ENCODE measurements at regions not wholly inside any gene's neighbourhood (a gene's known extent, or its start where the extent isn't known, plus 50 kb on each side); places are given as distances from the start of the nearest gene placed in this dataset.
"Not testable (repeated sequence)": the region's sequence is repeated elsewhere in the genome, so short reads cannot be mapped to it uniquely, and the experiment has no call there.

DNA sequence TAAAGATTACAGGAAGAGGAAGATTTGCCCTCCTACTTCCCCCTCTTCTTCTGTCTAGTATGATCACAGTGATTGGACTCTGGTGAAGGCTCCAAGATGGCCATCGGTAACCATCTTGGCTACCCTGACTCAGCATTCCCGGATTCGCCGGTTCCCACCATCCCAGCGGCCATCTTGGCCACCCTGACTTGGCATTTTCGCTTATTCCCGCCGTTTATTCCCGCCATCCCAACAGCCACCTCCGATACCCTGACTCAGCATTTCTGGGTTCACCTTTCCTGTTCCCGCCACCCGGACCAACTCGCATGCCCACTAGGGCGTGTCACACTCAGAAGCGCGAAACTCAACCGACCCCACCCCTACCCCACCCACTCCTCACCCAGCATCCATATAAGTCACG, 95.4 kb upstream of the GRIN2A start:
- TF ChIP-seq NFRKB (IDR thresholded peaks at IDR 0.05) (no peak), CTBP1 (IDR thresholded peaks at IDR 0.05; ENCODE audit: borderline replicate concordance) (no peak), SP1 (IDR thresholded peaks at IDR 0.05) (no peak), HDGF (IDR thresholded peaks at IDR 0.05; ENCODE audit: borderline replicate concordance) (no peak)
- ChIA-PET POLR2A (no interaction called here), CTCF (interaction anchor here (0.7 kb wide), 1 partner anchor 260 kb away, joined by 4 read pairs; no protein-coding TSS in a partner anchor)
- DNase-seq (ENCODE audit: extremely low spot score) = no peak

DNA sequence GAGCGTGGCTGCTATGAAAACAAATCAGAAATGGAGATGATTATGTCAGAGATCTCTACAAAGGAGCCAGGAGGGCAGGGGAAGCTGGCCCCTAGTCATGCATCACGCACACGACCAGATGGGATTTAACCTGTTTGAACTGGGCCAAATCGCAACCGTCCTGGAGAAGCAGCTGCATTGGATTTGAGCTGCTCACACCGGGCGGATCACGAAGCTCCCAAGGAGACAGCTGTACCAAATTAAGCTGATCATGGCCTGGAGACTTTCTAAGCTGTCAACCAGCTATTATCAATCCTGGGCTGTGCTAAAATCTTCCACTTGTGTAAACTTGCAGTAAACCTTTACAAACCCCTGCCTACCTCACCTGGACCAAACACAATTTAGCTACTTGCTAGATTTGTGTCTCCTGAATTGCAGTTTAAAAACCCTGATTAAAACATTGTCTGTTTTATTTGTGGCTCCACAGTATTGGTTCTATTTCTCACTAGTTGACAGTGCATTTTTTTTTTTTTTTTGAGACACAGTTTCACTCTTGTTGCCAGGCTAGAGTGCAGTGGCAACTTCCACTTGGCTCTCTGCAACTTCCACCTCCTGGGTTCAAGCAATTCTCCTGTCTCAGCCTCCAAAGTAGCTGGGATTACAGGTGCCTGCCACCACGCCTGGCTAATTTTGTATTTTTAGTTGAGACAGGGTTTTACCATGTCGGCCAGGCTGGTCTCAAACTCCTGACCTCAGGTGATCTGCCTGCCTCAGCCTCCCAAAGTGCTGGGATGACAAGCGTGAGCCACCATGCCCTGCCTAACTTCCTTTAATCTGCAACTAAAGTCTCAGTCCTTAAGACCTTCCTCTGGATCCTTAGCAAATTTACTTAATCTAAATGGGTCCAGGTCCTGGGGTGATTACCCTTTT, 98.3 kb upstream of the GRIN2A start:
- ChIA-PET CTCF (no interaction called here), POLR2A (no interaction called here)
- TF ChIP-seq SP1 (IDR thresholded peaks at IDR 0.05) (no peak), NFRKB (IDR thresholded peaks at IDR 0.05) (no peak), CTBP1 (IDR thresholded peaks at IDR 0.05; ENCODE audit: borderline replicate concordance) (no peak), FOXM1 (IDR thresholded peaks at IDR 0.05; ENCODE audit: borderline replicate concordance) (no peak), ZNF384 (IDR thresholded peaks at IDR 0.05) (no peak), SUZ12 (IDR thresholded peaks at IDR 0.05) (no peak), ELF4 (IDR thresholded peaks at IDR 0.05) (no peak), ARNT (IDR thresholded peaks at IDR 0.05) (no peak), LEF1 (IDR thresholded peaks at IDR 0.05; ENCODE audit: borderline replicate concordance) (no peak), HDGF (IDR thresholded peaks at IDR 0.05; ENCODE audit: borderline replicate concordance) (no peak), TARDBP (IDR thresholded peaks at IDR 0.05) (no peak), BHLHE40 (IDR thresholded peaks at IDR 0.05; ENCODE audit: borderline replicate concordance) (no peak), FOXA1 (IDR thresholded peaks at IDR 0.05) (no peak), FOXK2 (IDR thresholded peaks at IDR 0.05) (no peak), L3MBTL2 (conservative IDR thresholded peaks at IDR 0.05) (no peak)
- TF ChIP-seq, protein P1, sequence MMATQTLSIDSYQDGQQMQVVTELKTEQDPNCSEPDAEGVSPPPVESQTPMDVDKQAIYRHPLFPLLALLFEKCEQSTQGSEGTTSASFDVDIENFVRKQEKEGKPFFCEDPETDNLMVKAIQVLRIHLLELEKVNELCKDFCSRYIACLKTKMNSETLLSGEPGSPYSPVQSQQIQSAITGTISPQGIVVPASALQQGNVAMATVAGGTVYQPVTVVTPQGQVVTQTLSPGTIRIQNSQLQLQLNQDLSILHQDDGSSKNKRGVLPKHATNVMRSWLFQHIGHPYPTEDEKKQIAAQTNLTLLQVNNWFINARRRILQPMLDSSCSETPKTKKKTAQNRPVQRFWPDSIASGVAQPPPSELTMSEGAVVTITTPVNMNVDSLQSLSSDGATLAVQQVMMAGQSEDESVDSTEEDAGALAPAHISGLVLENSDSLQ (IDR thresholded peaks at IDR 0.05) = no peak
- DNase-seq (ENCODE audit: extremely low spot score) = no peak

- ChIA-PET POLR2A (no interaction called here), CTCF (interaction anchor here (1.3 kb wide), 1 partner anchor 232 kb away, joined by 4 read pairs; no protein-coding TSS in a partner anchor)
- TF ChIP-seq TARDBP (IDR thresholded peaks at IDR 0.05) (no peak), CTBP1 (IDR thresholded peaks at IDR 0.05; ENCODE audit: borderline replicate concordance) (no peak), HDGF (IDR thresholded peaks at IDR 0.05; ENCODE audit: borderline replicate concordance) (no peak), SUZ12 (IDR thresholded peaks at IDR 0.05) (no peak), NFRKB (IDR thresholded peaks at IDR 0.05) (no peak), FOXA1 (IDR thresholded peaks at IDR 0.05) (no peak), FOXK2 (IDR thresholded peaks at IDR 0.05) (no peak), L3MBTL2 (conservative IDR thresholded peaks at IDR 0.05) (no peak), SP1 (IDR thresholded peaks at IDR 0.05) (no peak)
- DNase-seq (ENCODE audit: extremely low spot score) = no peak
Measured at GRCh38 chr16:10282367-10282766, 100.1 kb upstream of the GRIN2A start.

DNA sequence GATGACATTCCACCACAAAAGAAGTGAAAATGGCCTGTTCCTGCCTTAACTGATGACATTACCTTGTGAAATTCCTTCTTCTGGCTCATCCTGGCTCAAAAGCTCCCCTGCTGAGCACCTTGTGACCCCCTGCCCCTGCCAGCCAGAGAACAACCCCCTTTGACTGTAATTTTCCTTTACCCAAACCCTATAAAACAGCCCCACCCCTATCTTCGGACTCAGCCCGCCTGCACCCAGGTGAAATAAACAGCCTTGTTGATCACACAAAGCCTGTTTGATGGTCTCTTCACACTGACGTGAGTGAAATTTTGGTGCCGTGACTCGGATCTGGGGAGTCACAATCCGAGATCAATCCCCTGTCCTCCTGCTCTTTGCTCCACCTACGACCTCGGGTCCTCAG, 101.0 kb upstream of the GRIN2A start:
- POLR2A ChIA-PET; DNase-seq (ENCODE audit: extremely low spot score); CTCF ChIA-PET: not testable (repeated sequence)

DNA sequence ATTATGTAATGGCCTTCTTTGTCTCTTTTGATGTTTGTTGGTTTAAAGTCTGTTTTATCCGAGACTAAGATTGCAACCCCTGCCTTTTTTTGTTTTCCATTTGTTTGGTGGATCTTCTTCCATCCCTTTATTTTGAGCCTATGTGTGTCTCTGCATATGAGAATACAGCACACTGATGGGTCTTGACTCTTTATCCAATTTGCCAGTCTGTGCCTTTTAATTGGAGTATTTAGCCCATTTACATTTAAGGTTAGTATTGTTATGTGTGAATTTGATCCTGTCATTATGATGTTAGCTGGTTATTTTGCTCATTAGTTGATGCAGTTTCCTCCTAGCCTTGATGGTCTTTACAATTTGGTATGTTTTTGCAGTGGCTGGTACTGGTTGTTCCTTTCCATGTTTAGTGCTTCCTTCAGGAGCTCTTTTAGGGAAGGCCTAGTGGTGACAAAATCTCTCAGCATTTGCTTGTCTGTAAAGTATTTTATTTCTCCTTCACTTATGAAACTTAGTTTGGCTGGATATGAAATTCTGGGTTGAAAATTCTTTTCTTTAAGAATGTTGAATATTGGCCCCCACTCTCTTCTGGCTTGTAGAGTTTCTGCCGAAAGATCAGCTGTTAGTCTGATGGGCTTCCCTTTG, 95.3 kb upstream of the ATF7IP2 start:
- CTCF ChIA-PET; DNase-seq (ENCODE audit: extremely low spot score); POLR2A ChIA-PET: not testable (repeated sequence)

GRCh38 chr16:10292197-10292596, 93.7 kb upstream of the ATF7IP2 start:
- CTCF ChIA-PET; DNase-seq (ENCODE audit: extremely low spot score); POLR2A ChIA-PET: not testable (repeated sequence)

DNA sequence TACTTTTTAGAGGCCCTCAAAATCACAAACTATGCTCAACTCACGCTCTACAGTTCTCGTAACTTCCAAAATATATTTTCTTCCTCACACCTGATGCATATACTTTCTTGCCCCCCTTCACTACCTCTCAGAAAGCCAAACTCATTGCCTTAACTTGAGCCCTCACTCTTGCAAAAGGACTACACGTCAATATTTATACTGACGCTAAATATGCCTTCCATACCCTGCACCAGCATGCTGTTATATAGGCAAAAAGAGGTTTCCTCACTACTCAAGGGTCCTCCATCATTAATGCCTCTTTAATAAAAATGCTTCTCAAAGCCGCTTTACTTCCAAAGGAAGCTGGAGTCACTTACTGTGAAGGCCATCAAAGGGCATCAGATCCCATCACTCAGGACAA, 92.9 kb upstream of the ATF7IP2 start:
- CTCF ChIA-PET; POLR2A ChIA-PET; DNase-seq (ENCODE audit: extremely low spot score): not testable (repeated sequence)

- POLR2A ChIA-PET; DNase-seq (ENCODE audit: extremely low spot score); CTCF ChIA-PET: not testable (repeated sequence)
Measured at GRCh38 chr16:10294153-10294552, 91.7 kb upstream of the ATF7IP2 start.

DNA sequence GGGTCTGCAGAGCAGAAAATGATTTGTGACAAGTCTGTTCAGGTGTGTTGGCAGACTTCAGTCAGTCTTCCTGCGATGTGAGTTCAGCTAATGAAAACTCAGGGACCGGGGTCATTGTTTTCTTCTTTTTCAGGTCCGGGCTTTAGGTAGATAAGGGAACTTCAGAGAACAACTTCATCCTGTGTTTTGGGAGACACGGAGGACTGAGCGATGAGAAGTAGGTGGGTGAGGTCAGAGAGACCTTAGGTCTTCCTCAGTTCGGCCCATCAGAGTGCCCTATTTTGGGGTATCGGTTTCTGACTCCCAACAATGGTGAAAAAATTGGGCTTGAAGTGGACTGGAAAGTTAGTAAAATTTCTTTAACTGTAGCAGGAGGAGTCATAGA, 88.9 kb upstream of the ATF7IP2 start:
- TF ChIP-seq FOXM1 (IDR thresholded peaks at IDR 0.05; ENCODE audit: borderline replicate concordance) = no peak
- TF ChIP-seq, protein P1 (IDR thresholded peaks at IDR 0.05) = no peak
- no peak for TF ChIP-seq CTBP1 (IDR thresholded peaks at IDR 0.05; ENCODE audit: borderline replicate concordance)
- no peak for TF ChIP-seq NFRKB (IDR thresholded peaks at IDR 0.05)
- no peak for DNase-seq (ENCODE audit: extremely low spot score)
- ChIA-PET POLR2A (no interaction called here), CTCF (interaction anchor here (0.6 kb wide), 1 partner anchor 20 kb away, joined by 4 read pairs; no protein-coding TSS in a partner anchor)
